Thyroid gland (tissue), 4 donors: ENCODE measurements at regions not wholly inside any gene's neighbourhood (a gene's known extent, or its start where the extent isn't known, plus 50 kb on each side); places are given as distances from the start of the nearest gene placed in this dataset.

Source experiments
- DNase-seq, 2 donors: peaks; one replicate each; pipeline ENCODE4 v3.0.0-alpha.2; 2019
- H3K27ac ChIP-seq, 3 donors: fragments of 200-600 bp; sonication (generic); 1 replicate in 2 of 3; 2 replicates in 1 of 3; pipeline ENCODE4 v1.5.1; 2016 to 2019; ENCODE audit warnings: mild to moderate bottlenecking in 1 of 3, moderate library complexity in 1 of 3
- H3K27me3 ChIP-seq: fragments of 200-600 bp; sonication (generic); one replicate; pipeline ENCODE4 v1.5.1; 2019
- H3K36me3 ChIP-seq, 2 donors: fragments of 200-600 bp; sonication (generic); one replicate each; pipeline ENCODE4 v1.5.1; 2016 to 2019
- H3K4me1 ChIP-seq, 2 donors: fragments of 200-600 bp; sonication (generic); one replicate each; pipeline ENCODE4 v1.5.1; 2017 to 2019
- H3K4me3 ChIP-seq, 3 donors: fragments of 200-600 bp; sonication (generic); replicated peaks in 1 of 3; 1 replicate in 2 of 3; 2 replicates in 1 of 3; pipeline ENCODE4 v1.5.1; 2016; ENCODE audit warnings: mild to moderate bottlenecking in 1 of 3
- H3K9me3 ChIP-seq: fragments of 200-600 bp; sonication (generic); one replicate; pipeline ENCODE4 v1.5.1; 2017
- CTCF ChIP-seq, 6 experiments: fragments of 200-600 bp in 3 of 6; fragments of 450-650 bp in 3 of 6; sonication (generic) in 3 of 6; IDR thresholded peaks; one replicate each; pipeline ENCODE4 v1.5.1; 2016 to 2019; ENCODE audit warnings: antibody characterized with exemption in 6 of 6, mild to moderate bottlenecking in 2 of 6, inconsistent platforms in 1 of 6, moderate library complexity in 1 of 6
- POLR2A ChIP-seq, 2 donors: fragments of 450-650 bp; IDR thresholded peaks; one replicate each; pipeline ENCODE4 v1.6.1; 2017; ENCODE audit warnings: antibody characterized with exemption in 2 of 2, mild to moderate bottlenecking in 2 of 2, moderate library complexity in 1 of 2
- WGBS, 2 donors: methylation state at CpG; one replicate each; pipeline ENCODE4 v1.1.5; 2017; 5-methylcytosine and 5-hydroxymethylcytosine counted together
- intact Hi-C: fragments of 100-400 bp; cut with DNase I; formaldehyde crosslinking; loops from one replicate; pipeline ENCODE4 v1.15.1; 2023

- Histone ChIP-seq H3K27ac (no peak overlapping the region), H3K27me3 (no peaks in the 10 kb centered on the region)
- intact Hi-C loops = no loop called here
Measured at GRCh38 chr1:5580926-5581325, 411.3 kb downstream of the NPHP4 start.

GRCh38 chr1:5579966-5580365, 412.3 kb downstream of the NPHP4 start:
- intact Hi-C loops = no loop called here
- H3K9me3 ChIP-seq = no peaks in the 10 kb centered on the region
- no peaks in the 10 kb centered on the region for H3K27me3 ChIP-seq
- TF ChIP-seq CTCF (IDR thresholded peaks at IDR 0.05) (no peak), POLR2A (IDR thresholded peaks at IDR 0.05) (no peak)
- H3K4me3 ChIP-seq = no peak overlapping the region
- 93 to 96% methylated on average over 4 of the region's 4 CpGs for WGBS, 2 donors
- no peaks in the 10 kb centered on the region for H3K36me3 ChIP-seq
- no peak for DNase-seq
- no peak overlapping the region for H3K27ac ChIP-seq
- no peaks in the 10 kb centered on the region for H3K4me1 ChIP-seq

More at GRCh38 chr1:5580926-5581325, 411.3 kb downstream of the NPHP4 start:
- Histone ChIP-seq H3K4me1 (no peaks in the 10 kb centered on the region), H3K36me3 (no peaks in the 10 kb centered on the region), H3K9me3 (no peaks in the 10 kb centered on the region), H3K4me3 (no peak overlapping the region)
- WGBS, 2 donors = 62 to 95% methylated on average over 5 of the region's 5 CpGs
- TF ChIP-seq POLR2A (IDR thresholded peaks at IDR 0.05) (no peak), CTCF (IDR thresholded peaks at IDR 0.05) (no peak)
- DNase-seq = no peak

GRCh38 chr1:5578690-5579089, 413.5 kb downstream of the NPHP4 start:
- Histone ChIP-seq H3K4me3 (no peak overlapping the region), H3K27ac (no peak overlapping the region), H3K36me3 (no peaks in the 10 kb centered on the region), H3K4me1 (no peaks in the 10 kb centered on the region), H3K9me3 (no peaks in the 10 kb centered on the region), H3K27me3 (no peaks in the 10 kb centered on the region)
- no peak for TF ChIP-seq CTCF (IDR thresholded peaks at IDR 0.05)
- TF ChIP-seq POLR2A (IDR thresholded peaks at IDR 0.05) = no peak
- intact Hi-C loops = no loop called here
- 70 to 72% methylated on average over 8 of the region's 8 CpGs for WGBS, 2 donors
- DNase-seq = no peak

- intact Hi-C loops = no loop called here
- H3K4me1 ChIP-seq = no peaks in the 10 kb centered on the region
- no peaks in the 10 kb centered on the region for H3K27me3 ChIP-seq
- no peak for DNase-seq
- TF ChIP-seq CTCF (IDR thresholded peaks at IDR 0.05) (no peak), POLR2A (IDR thresholded peaks at IDR 0.05) (no peak)
- H3K4me3 ChIP-seq = no peak overlapping the region
- H3K27ac ChIP-seq = no peak overlapping the region
- WGBS, 2 donors = 52 to 66% methylated on average over 4 to 6 of the region's 6 CpGs
- no peaks in the 10 kb centered on the region for H3K36me3 ChIP-seq
- no peaks in the 10 kb centered on the region for H3K9me3 ChIP-seq
Measured at GRCh38 chr1:5577255-5578040, 414.8 kb downstream of the NPHP4 start.

- 87 to 88% methylated on average over 5 of the region's 5 CpGs for WGBS, 2 donors
- intact Hi-C loops = no loop called here
- H3K4me1 ChIP-seq = no peaks in the 10 kb centered on the region
Measured at GRCh38 chr1:5576673-5577065, 415.6 kb downstream of the NPHP4 start.

More at GRCh38 chr1:5576673-5577065, 415.6 kb downstream of the NPHP4 start:
- no peak for DNase-seq
- TF ChIP-seq POLR2A (IDR thresholded peaks at IDR 0.05) = no peak
- TF ChIP-seq CTCF (IDR thresholded peaks at IDR 0.05) = no peak
- no peaks in the 10 kb centered on the region for H3K27me3 ChIP-seq
- H3K27ac ChIP-seq = no peak overlapping the region
- H3K4me3 ChIP-seq = no peak overlapping the region
- no peaks in the 10 kb centered on the region for H3K36me3 ChIP-seq
- H3K9me3 ChIP-seq = no peaks in the 10 kb centered on the region
